Tibial artery (tissue), 4 donors: ENCODE measurements at regions not wholly inside any gene's neighbourhood (a gene's known extent, or its start where the extent isn't known, plus 50 kb on each side); places are given as distances from the start of the nearest gene placed in this dataset.

Experiments used
- DNase-seq, 2 donors: peaks; one replicate each; pipeline ENCODE4 v3.0.0-alpha.2; 2019
- H3K27ac ChIP-seq, 2 donors: fragments of 200-600 bp; sonication (generic) in 1 of 2; 1 replicate in 1 of 2; 2 replicates in 1 of 2; pipeline ENCODE4 v1.5.1; 2018 to 2019; ENCODE audit warnings: mild to moderate bottlenecking in 1 of 2
- H3K27me3 ChIP-seq, 2 donors: fragments of 200-600 bp; sonication (generic) in 1 of 2; one replicate each; pipeline versions ENCODE4 v1.5.1 to v1.6.0; 2016 to 2019
- H3K36me3 ChIP-seq, 3 donors: fragments of 200-600 bp; sonication (generic) in 2 of 3; one replicate each; pipeline ENCODE4 v1.5.1; 2016 to 2019; ENCODE audit warnings: mild to moderate bottlenecking in 2 of 3
- H3K4me1 ChIP-seq, 4 donors: fragments of 200-600 bp; sonication (generic) in 2 of 4; 1 replicate in 3 of 4; 2 replicates in 1 of 4; pipeline ENCODE4 v1.5.1; 2016 to 2019
- H3K4me3 ChIP-seq, 2 donors: fragments of 200-600 bp; sonication (generic) in 1 of 2; 1 replicate in 1 of 2; 2 replicates in 1 of 2; pipeline ENCODE4 v1.5.1; 2018 to 2019; ENCODE audit warnings: mild to moderate bottlenecking in 2 of 2
- H3K9me3 ChIP-seq, 3 donors: fragments of 200-600 bp; sonication (generic) in 1 of 3; one replicate each; pipeline ENCODE4 v1.5.1; 2016 to 2019
- intact Hi-C: fragments of 100-400 bp; cut with DNase I; formaldehyde crosslinking; loops from one replicate; pipeline ENCODE4 v1.15.0; 2023; ENCODE audit warnings: low total_unique reads
- TF ChIP-seq, protein P1 (sequence below), 2 experiments: fragments of 200-600 bp in 1 of 2; fragments of 450-650 bp in 1 of 2; IDR thresholded peaks; one replicate each; pipeline ENCODE4 v1.5.1; 2017 to 2019; ENCODE audit warnings: antibody characterized with exemption in 2 of 2, mild to moderate bottlenecking in 1 of 2, moderate library complexity in 1 of 2

DNA sequence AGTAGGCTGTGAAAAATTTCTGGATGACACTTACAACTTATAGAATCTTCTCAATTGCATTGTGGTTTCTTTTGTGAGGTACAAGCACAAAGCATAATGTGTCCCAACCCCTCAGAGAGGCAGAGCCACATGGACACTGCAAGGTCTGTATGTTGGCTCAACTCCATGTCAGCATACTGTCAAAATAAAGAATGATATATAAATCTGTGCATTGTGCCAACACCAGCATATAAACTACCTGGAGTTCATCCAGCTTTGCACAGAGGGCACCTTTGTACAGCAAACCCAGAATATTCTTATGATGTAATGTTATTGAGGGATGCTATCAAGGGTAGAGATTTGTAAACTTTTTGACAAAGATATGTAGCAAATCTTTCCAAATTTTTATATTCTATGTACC, 1065.8 kb upstream of the MIR17HG start:
- intact Hi-C loops: no loop called here
- no peak for DNase-seq

DNA sequence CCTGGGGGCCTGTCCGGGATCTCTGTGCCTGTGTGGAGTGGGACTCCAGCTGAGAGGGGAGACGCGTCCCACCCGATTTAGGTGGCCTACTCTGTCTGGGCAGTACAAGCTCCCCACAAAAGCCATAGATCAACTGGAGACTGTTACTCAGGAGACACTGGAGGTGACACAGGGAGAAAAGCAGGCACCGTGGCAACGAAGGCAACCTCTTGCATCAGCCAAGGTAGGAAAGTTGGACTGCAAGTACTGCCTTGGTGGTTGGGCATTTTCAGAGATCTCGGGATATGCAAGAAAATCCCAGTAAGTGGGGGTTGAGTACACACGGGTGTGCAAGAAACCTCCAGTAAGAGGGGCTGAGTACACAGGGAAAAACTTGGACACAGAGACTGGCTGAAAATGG, 1060.0 kb upstream of the MIR17HG start:
- TF ChIP-seq, protein P1, sequence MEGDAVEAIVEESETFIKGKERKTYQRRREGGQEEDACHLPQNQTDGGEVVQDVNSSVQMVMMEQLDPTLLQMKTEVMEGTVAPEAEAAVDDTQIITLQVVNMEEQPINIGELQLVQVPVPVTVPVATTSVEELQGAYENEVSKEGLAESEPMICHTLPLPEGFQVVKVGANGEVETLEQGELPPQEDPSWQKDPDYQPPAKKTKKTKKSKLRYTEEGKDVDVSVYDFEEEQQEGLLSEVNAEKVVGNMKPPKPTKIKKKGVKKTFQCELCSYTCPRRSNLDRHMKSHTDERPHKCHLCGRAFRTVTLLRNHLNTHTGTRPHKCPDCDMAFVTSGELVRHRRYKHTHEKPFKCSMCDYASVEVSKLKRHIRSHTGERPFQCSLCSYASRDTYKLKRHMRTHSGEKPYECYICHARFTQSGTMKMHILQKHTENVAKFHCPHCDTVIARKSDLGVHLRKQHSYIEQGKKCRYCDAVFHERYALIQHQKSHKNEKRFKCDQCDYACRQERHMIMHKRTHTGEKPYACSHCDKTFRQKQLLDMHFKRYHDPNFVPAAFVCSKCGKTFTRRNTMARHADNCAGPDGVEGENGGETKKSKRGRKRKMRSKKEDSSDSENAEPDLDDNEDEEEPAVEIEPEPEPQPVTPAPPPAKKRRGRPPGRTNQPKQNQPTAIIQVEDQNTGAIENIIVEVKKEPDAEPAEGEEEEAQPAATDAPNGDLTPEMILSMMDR (IDR thresholded peaks at IDR 0.05): no peak
- no peak for DNase-seq
- no peaks in the 10 kb centered on the region for H3K27me3 ChIP-seq
- no peak overlapping the region for H3K4me3 ChIP-seq
- no peaks in the 10 kb centered on the region for H3K4me1 ChIP-seq
- intact Hi-C loops: no loop called here
- no peak overlapping the region for H3K27ac ChIP-seq
- no peaks in the 10 kb centered on the region for H3K36me3 ChIP-seq
- H3K9me3 ChIP-seq: no peaks in the 10 kb centered on the region

More for the DNA sequence above, 1065.8 kb upstream of the MIR17HG start:
- Histone ChIP-seq H3K4me1 (no peaks in the 10 kb centered on the region), H3K27ac (no peak overlapping the region), H3K4me3 (no peak overlapping the region), H3K36me3 (no peaks in the 10 kb centered on the region), H3K9me3 (no peaks in the 10 kb centered on the region), H3K27me3 (no peaks in the 10 kb centered on the region)
- TF ChIP-seq, protein P1 (IDR thresholded peaks at IDR 0.05): no peak

DNA sequence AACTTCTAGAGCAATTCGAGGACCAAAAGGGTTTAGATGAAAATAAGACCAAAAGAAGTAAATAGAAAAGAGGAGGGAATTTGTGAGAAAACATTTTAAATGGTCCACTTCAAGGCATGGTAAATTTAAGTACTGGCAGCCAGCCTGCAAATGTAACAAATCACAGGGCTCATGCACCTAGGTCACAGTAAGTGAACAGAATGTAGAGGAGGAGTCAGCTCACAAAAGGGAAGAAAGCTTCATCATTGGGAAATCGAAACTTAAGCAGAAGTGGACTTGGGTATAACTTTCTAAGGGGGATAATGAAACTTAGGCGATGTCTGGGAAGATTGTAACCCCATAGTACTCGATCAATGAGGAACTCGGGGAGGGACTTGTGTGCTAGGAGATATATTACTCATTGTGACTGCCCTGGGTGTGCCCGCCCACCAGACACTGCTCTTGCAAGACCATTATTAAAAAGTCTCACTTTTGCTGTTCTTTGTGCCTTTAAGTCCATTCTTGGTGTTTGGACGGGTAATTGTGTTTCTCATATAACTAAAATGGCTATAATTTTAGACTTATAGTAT, 1053.6 kb upstream of the MIR17HG start:
- no peaks in the 10 kb centered on the region for H3K4me1 ChIP-seq
- H3K9me3 ChIP-seq: no peaks in the 10 kb centered on the region
- no peak for DNase-seq
- intact Hi-C loops: no loop called here
- TF ChIP-seq, protein P1 (IDR thresholded peaks at IDR 0.05): no peak
- H3K4me3 ChIP-seq: no peak overlapping the region
- H3K27ac ChIP-seq: no peak overlapping the region
- no peaks in the 10 kb centered on the region for H3K36me3 ChIP-seq
- no peaks in the 10 kb centered on the region for H3K27me3 ChIP-seq

DNA sequence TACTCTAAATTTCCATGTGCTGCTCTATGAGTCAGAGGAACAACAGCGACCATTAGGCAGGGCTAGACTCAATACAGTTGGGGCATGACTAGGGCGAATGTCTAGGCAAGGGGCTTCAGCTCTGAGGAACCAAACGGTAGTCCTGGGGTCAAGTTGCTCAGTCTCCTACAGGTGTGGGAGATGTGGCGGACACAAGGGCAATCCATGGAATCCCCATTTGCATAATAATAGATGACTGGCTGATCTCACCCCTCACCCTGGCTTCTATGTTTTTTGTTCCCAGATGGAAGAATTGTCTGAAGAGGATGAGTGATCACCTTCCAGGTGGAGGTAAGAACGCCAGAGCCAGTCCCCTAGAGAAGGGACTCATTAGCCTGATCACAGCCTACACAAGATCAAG, 1048.2 kb upstream of the MIR17HG start:
- Histone ChIP-seq H3K27me3 (no peaks in the 10 kb centered on the region), H3K4me1 (no peaks in the 10 kb centered on the region), H3K4me3 (no peak overlapping the region), H3K36me3 (no peaks in the 10 kb centered on the region), H3K9me3 (no peaks in the 10 kb centered on the region), H3K27ac (no peak overlapping the region)
- DNase-seq: no peak
- TF ChIP-seq, protein P1 (IDR thresholded peaks at IDR 0.05): no peak
- intact Hi-C loops: no loop called here

DNA sequence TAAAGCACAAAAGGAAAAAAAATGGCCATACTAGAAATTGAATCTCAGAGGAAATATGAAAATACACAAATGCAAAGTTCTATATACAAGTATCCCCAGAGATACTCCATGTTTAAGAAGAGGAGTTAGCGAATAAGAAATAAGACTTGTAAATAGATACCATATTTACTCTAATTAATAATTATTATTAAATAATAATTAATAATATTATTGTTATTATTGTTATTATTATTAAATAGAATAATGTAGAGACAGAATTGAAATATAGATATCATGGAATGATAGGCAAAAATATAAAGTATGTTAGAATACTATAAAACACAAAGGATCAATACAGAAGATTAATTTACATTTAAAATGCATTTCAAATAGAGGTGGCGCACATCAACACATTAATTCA, 1047.5 kb upstream of the MIR17HG start:
- TF ChIP-seq, protein P1 (IDR thresholded peaks at IDR 0.05): no peak
- intact Hi-C loops: no loop called here
- H3K4me1 ChIP-seq: no peaks in the 10 kb centered on the region
- H3K27me3 ChIP-seq: no peaks in the 10 kb centered on the region
- no peak for DNase-seq
- no peak overlapping the region for H3K27ac ChIP-seq
- H3K36me3 ChIP-seq: no peaks in the 10 kb centered on the region
- H3K4me3 ChIP-seq: no peak overlapping the region
- no peaks in the 10 kb centered on the region for H3K9me3 ChIP-seq

DNA sequence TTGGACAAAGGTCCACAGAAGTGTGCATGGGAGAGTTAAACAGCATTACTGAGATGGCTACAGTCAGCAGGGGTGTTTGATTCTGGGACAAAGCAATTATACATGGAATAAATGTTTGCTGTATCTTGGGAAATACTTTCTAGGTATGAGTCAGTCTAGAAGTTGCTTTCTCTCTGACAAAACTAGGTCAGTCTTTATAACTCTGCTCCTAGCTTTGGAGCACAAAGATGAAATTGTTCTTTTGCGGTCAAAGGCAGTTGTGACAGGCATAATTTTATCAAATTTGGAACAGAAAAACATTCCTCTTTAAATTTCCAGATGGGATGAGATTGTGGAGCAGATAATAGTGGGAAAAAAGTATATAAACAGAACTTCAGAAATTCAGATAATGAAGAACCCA, 1045.4 kb upstream of the MIR17HG start:
- no peaks in the 10 kb centered on the region for H3K27me3 ChIP-seq
- no peaks in the 10 kb centered on the region for H3K4me1 ChIP-seq
- TF ChIP-seq, protein P1 (IDR thresholded peaks at IDR 0.05): no peak
- DNase-seq: no peak
- intact Hi-C loops: no loop called here
- no peaks in the 10 kb centered on the region for H3K9me3 ChIP-seq
- no peak overlapping the region for H3K4me3 ChIP-seq
- no peak overlapping the region for H3K27ac ChIP-seq
- no peaks in the 10 kb centered on the region for H3K36me3 ChIP-seq
